Kidney epithelial cell (primary cell): ENCODE measurements at regions not wholly inside any gene's neighbourhood (a gene's known extent, or its start where the extent isn't known, plus 50 kb on each side); places are given as distances from the start of the nearest gene placed in this dataset.
"Not testable (repeated sequence)": the region's sequence is repeated elsewhere in the genome, so short reads cannot be mapped to it uniquely, and the experiment has no call there.

Source experiments
- DNase-seq: peaks from one replicate; pipeline ENCODE4 v3.0.0-alpha.2; 2010; ENCODE audit warnings: low read depth
- H3K27me3 ChIP-seq: 2 replicates; pipeline ENCODE4 v1.6.0; 2011; ENCODE audit warnings: low read length; ENCODE audit not compliant: control insufficient read depth, insufficient read depth
- H3K36me3 ChIP-seq: 2 replicates; pipeline ENCODE4 v1.5.1; 2011; ENCODE audit warnings: low read length; ENCODE audit not compliant: control insufficient read depth, insufficient read depth
- H3K4me3 ChIP-seq: 2 replicates; pipeline ENCODE4 v1.5.1; 2011; ENCODE audit warnings: low read depth, mild to moderate bottlenecking, control low read depth, low read length
- CTCF ChIP-seq: IDR thresholded peaks from 2 replicates; pipeline ENCODE4 v1.5.1; 2011; ENCODE audit warnings: mild to moderate bottlenecking, moderate library complexity, low read length, control low read depth, inconsistent platforms; ENCODE audit not compliant: insufficient read depth, poor library complexity, severe bottlenecking

GRCh38 chr18:11362856-11363255, 213.5 kb upstream of the PIEZO2 start:
- no peaks in the 10 kb centered on the region for H3K27me3 ChIP-seq
- no peak for TF ChIP-seq CTCF
- no peak overlapping the region for H3K4me3 ChIP-seq
- no peaks in the 10 kb centered on the region for H3K36me3 ChIP-seq
- DNase-seq: no peak

- not testable (repeated sequence) for H3K27me3 ChIP-seq, H3K36me3 ChIP-seq, DNase-seq, H3K4me3 ChIP-seq
Observed at GRCh38 chr18:11361862-11362261, 212.5 kb upstream of the PIEZO2 start.

DNA sequence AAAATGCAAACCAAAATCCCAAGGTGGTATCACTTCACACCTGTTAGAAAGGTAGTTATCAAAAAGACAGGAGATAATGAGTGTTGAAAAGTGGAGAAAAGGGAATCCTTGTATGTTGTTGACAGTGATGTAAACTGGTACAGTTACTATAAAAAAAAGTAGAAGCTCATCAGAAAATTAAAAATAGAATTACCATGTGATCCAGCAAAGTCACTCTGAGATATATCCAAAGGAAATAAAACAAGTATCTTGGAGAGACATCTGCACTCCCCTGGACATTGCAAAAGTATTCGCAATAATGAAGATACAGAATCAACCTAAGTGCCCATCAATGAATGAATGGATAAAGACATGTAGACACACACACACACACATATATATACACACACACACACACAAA, 208.3 kb upstream of the PIEZO2 start:
- H3K27me3 ChIP-seq: no peaks in the 10 kb centered on the region
- TF ChIP-seq CTCF: no peak
- H3K4me3 ChIP-seq: no peak overlapping the region
- H3K36me3 ChIP-seq: no peaks in the 10 kb centered on the region
- no peak for DNase-seq

DNA sequence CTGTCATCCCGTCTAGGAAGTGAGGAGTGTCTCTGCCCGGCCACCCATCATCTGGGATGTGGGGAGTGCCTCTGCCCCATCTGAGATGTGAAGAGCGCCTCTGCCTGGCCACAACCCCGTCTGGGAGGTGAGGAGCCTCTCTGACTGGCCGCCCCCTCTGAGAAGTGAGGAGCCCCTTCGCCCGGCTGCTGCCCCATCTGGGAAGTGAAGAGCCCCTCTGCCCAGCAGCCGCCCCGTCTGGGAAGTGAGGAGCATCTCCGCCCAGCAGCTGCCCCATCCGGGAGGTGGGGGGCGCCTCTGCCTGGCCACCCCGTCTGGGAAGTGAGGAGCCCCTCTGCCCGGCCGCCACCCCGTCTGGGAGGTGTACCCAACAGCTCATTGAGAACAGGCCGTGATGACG, 195.2 kb upstream of the PIEZO2 start:
- not testable (repeated sequence) for H3K36me3 ChIP-seq, DNase-seq

DNA sequence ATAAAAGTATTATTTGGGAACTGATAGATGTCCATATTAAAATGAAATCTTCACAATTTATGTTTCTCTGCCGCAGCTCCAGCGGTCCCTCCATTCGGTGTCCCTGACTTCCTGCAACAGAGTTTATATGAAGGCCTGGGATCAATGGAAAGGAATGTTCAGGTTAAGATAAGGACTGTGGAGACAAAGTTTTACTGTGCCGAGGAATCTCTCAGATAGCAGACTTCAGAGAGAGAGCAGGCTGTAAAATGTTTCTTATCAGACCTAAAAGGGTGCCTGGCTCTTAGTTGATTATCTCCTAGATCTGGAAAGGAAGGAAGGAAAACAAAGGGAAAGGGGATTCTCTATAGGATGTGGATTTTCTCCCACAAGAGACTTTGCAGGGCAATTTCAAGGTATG, 193.7 kb upstream of the PIEZO2 start:
- TF ChIP-seq CTCF: no peak
- no peaks in the 10 kb centered on the region for H3K36me3 ChIP-seq
- no peak for DNase-seq
- H3K27me3 ChIP-seq: no peaks in the 10 kb centered on the region
- H3K4me3 ChIP-seq: no peak overlapping the region

More for the DNA sequence above, 195.2 kb upstream of the PIEZO2 start:
- not testable (repeated sequence) for H3K27me3 ChIP-seq, H3K4me3 ChIP-seq

DNA sequence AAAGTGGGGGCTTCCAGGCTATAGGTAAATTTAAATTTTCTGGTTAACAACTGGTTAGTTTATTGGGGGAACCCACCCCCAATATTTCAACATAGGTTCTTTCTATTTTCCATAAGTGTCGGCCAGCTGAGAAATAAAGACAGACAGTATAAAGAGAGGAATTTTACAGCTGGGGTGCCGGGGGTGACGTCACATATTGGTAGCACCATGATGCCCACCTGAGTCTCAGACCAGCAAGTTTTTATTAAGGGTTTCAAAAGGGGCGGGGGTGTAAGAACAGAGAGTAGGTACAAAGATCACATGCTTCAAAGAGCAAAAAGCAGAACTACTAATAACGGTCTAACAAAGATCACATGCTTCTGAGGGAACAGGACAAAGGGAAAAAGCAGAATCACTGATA, 192.7 kb upstream of the PIEZO2 start:
- H3K4me3 ChIP-seq, DNase-seq, H3K27me3 ChIP-seq, H3K36me3 ChIP-seq: not testable (repeated sequence)

- Histone ChIP-seq H3K4me3 (no peak overlapping the region), H3K36me3 (no peaks in the 10 kb centered on the region), H3K27me3 (no peaks in the 10 kb centered on the region)
- TF ChIP-seq CTCF: no peak
- no peak for DNase-seq
Observed at GRCh38 chr18:11339188-11339775, 189.9 kb upstream of the PIEZO2 start.
